BE2C (cell line): ENCODE measurements at regions not wholly inside any gene's neighbourhood (a gene's known extent, or its start where the extent isn't known, plus 50 kb on each side); places are given as distances from the start of the nearest gene placed in this dataset.

ENCODE experiments used
- DNase-seq: peaks from one replicate; pipeline ENCODE4 v3.0.0-alpha.2; 2020
- H3K27me3 ChIP-seq: fragments of 250-450 bp; sonication (Bioruptor Pico); 2 replicates; pipeline ENCODE4 v1.5.1; 2020; ENCODE audit warnings: mild to moderate bottlenecking
- H3K36me3 ChIP-seq: fragments of 250-450 bp; sonication (Bioruptor Pico); 2 replicates; pipeline ENCODE4 v1.5.1; 2020; ENCODE audit warnings: mild to moderate bottlenecking
- H3K4me1 ChIP-seq: fragments of 250-450 bp; sonication (Bioruptor Pico); 2 replicates; pipeline ENCODE4 v1.5.1; 2020
- H3K4me3 ChIP-seq: 2 replicates; pipeline ENCODE4 v1.5.1; 2011; ENCODE audit warnings: low read depth, low read length
- H3K9me3 ChIP-seq: fragments of 250-450 bp; sonication (Bioruptor Pico); 2 replicates; pipeline ENCODE4 v1.5.1; 2020
- TF ChIP-seq, protein P1 (sequence below): IDR thresholded peaks from 2 replicates; pipeline ENCODE4 v1.5.1; 2012; ENCODE audit warnings: mild to moderate bottlenecking, low read depth, low read length

DNA sequence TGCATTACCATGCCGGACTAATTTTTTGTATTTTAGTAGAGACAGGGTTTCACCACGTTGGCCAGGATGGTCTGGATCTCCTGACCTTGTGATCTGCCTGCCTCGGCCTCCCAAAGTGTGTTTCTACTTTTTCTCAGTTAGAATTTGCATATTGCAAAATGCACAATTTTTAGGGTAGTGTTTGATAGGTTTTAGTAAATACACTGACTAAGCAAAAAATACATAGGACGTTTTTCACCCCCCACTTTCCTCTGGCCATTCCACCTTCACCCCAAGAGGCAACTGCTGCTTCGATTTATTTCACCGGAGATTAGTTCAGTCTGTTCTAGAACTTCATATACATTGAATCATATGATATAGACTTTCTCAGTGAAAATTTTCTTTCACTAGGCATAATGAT is 1269.1 kb downstream of the TBC1D22A start:
- Histone ChIP-seq H3K4me1 (no peaks in the 10 kb centered on the region), H3K9me3 (no peaks in the 10 kb centered on the region), H3K27me3 (no peaks in the 10 kb centered on the region), H3K4me3 (no peak overlapping the region), H3K36me3 (no peaks in the 10 kb centered on the region)
- TF ChIP-seq, protein P1, sequence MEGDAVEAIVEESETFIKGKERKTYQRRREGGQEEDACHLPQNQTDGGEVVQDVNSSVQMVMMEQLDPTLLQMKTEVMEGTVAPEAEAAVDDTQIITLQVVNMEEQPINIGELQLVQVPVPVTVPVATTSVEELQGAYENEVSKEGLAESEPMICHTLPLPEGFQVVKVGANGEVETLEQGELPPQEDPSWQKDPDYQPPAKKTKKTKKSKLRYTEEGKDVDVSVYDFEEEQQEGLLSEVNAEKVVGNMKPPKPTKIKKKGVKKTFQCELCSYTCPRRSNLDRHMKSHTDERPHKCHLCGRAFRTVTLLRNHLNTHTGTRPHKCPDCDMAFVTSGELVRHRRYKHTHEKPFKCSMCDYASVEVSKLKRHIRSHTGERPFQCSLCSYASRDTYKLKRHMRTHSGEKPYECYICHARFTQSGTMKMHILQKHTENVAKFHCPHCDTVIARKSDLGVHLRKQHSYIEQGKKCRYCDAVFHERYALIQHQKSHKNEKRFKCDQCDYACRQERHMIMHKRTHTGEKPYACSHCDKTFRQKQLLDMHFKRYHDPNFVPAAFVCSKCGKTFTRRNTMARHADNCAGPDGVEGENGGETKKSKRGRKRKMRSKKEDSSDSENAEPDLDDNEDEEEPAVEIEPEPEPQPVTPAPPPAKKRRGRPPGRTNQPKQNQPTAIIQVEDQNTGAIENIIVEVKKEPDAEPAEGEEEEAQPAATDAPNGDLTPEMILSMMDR, result no peak
- no peak for DNase-seq

DNA sequence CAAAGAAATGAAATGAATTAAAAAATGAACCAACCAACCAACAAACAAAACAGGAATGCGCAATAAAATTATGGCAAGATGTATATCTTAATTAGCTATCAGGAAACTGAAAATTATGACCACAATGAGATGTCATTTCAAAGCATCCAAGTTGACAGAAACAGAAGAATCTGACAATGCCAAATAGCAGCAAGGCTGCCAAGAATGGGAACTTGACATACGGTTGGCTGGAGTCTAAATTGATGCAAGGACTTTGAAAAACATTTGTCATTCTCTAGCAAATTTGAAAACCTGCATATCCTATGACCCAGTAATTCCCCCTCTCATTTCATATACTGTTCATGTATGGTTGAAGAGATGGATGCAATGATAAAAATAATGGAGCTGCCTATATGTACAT is 1262.6 kb downstream of the TBC1D22A start:
- TF ChIP-seq, protein P1, result no peak
- no peaks in the 10 kb centered on the region for H3K4me1 ChIP-seq
- H3K4me3 ChIP-seq, result no peak overlapping the region
- no peaks in the 10 kb centered on the region for H3K9me3 ChIP-seq
- no peaks in the 10 kb centered on the region for H3K27me3 ChIP-seq
- DNase-seq, result no peak
- no peaks in the 10 kb centered on the region for H3K36me3 ChIP-seq

DNA sequence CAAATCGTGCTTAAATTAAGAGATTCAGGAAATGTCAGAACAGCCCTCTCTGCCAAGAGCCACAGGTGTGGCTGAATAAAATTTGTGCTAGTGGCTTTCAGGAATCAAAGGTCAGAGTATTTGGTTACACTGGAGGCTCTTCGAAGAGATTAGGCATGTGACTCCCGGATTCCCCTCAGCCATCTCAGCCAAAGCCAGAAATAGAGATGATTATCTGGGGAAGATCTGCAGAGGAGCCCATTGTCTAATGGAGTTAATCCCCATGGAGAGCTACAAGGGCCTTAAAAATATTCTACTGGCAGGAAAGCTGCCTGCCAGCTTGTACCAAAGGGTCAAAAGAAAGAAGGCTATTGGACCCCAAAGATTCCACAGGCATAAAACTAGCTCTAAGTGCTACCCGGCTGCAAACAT is 1259.5 kb downstream of the TBC1D22A start:
- no peaks in the 10 kb centered on the region for H3K9me3 ChIP-seq
- TF ChIP-seq, protein P1, result no peak
- H3K4me1 ChIP-seq, result no peaks in the 10 kb centered on the region
- no peaks in the 10 kb centered on the region for H3K27me3 ChIP-seq
- no peak overlapping the region for H3K4me3 ChIP-seq
- no peak for DNase-seq
- no peaks in the 10 kb centered on the region for H3K36me3 ChIP-seq

DNA sequence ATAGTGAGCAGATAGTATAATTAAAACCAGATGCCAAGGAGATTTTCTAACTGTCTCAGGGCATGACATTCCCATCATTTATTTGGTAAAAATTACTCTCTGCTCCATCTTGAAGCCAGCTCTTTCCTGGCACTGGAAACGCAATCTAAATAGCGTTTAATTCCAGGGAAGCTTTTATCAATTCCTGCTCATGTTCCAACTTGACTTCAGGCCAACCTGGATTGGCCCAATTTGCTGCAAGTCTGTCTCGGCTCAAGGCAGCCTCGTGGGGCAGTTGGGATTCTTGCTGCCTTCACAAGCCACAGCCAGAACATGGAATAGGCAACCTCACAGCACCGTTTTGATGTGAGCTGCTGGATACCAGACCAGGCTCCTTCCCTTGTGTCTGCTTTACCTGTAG is 1255.9 kb downstream of the TBC1D22A start:
- no peak for DNase-seq
- no peaks in the 10 kb centered on the region for H3K36me3 ChIP-seq
- no peak overlapping the region for H3K4me3 ChIP-seq
- TF ChIP-seq, protein P1, result no peak
- H3K4me1 ChIP-seq, result no peaks in the 10 kb centered on the region
- H3K27me3 ChIP-seq, result no peaks in the 10 kb centered on the region
- no peaks in the 10 kb centered on the region; the same call in 1 of the 2 replicates for H3K9me3 ChIP-seq

DNA sequence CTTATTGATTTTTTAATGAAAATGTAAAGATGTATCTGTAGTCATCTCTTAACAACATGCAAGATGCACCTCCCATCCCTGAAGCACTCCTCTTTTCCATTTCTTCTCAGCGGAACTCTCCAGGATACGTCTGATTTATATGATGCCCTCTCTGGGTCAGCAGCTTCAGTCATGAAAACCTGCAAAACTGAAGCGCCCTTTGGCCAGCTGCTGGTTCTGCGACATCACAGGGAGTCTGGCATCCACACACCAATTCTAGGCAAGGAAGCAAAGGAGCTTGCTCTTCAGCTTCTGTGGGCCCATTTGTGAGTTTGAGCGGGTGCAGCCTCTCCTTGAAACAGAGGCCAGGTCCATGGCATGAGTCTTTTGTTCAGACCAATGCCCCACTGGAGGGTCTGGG is 1253.3 kb downstream of the TBC1D22A start:
- no peak for DNase-seq
- TF ChIP-seq, protein P1, result no peak
- Histone ChIP-seq H3K36me3 (no peaks in the 10 kb centered on the region), H3K9me3 (no peaks in the 10 kb centered on the region; the same call in 1 of the 2 replicates), H3K4me1 (no peaks in the 10 kb centered on the region), H3K4me3 (no peak overlapping the region), H3K27me3 (no peaks in the 10 kb centered on the region)

DNA sequence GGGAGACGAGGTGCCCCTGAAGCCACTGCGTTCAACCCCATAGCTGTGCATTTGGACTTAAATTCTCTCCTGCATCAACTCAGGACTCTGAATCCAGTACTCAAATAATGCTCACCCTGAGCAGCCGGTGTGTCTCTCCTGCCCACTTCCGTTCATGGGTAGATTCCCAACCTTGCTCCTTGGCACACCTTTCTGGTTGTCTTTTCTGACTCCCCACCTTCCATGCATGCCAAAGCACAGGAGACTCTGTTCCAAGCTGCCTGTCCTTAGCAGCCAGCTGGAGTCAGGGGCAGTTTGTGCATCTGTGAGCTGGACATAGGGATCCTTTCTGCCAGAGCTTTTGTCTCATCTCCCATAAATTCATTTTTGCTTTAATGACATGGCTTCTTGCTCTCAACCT is 1242.5 kb downstream of the TBC1D22A start:
- H3K27me3 ChIP-seq, result no peaks in the 10 kb centered on the region
- DNase-seq, result no peak
- no peak overlapping the region for H3K4me3 ChIP-seq
- no peaks in the 10 kb centered on the region for H3K36me3 ChIP-seq
- TF ChIP-seq, protein P1, result no peak
- no peaks in the 10 kb centered on the region for H3K9me3 ChIP-seq
- no peaks in the 10 kb centered on the region for H3K4me1 ChIP-seq
